ENCODE measurements at regions not wholly inside any gene's neighbourhood (a gene's known extent, or its start where the extent isn't known, plus 50 kb on each side); places are given as distances from the start of the nearest gene placed in this dataset.

- POLR2A ChIA-PET (ENCODE audit: partially characterized antibody), result no interaction called here
- no peak overlapping the region for H2BK5ac ChIP-seq (ENCODE audit: low read depth, low read length)
- no peak overlapping the region for H2BK20ac ChIP-seq (ENCODE audit: low read length)
- no peak overlapping the region for H3K27ac ChIP-seq (ENCODE audit: low read depth, low read length)
- no peaks in the 10 kb centered on the region for H3K23me2 ChIP-seq (ENCODE audit: low read depth, low read length)
- no peak overlapping the region for H3K4ac ChIP-seq (replicated peaks; ENCODE audit: insufficient read length, low read depth, low read length)
- no peaks in the 10 kb centered on the region for H3K79me2 ChIP-seq (ENCODE audit: control insufficient read depth in 1 of 2, insufficient read depth in 2 of 2, low read length in 2 of 2)
- H4K20me1 ChIP-seq (replicated peaks in 1 of 2; ENCODE audit: control insufficient read depth in 1 of 2, insufficient read depth in 2 of 2, low read length in 2 of 2), result no peaks in the 10 kb centered on the region
- H3K23ac ChIP-seq (ENCODE audit: insufficient read length), result no peak overlapping the region
- H2BK120ac ChIP-seq (replicated peaks; ENCODE audit: low read depth, low read length), result no peak overlapping the region
- no peak overlapping the region for H4K91ac ChIP-seq (replicated peaks; ENCODE audit: insufficient read length, low read length)
- H3K14ac ChIP-seq (ENCODE audit: insufficient read length), result no peak overlapping the region
- H3K18ac ChIP-seq (ENCODE audit: extremely low read depth, low read length), result no peak overlapping the region
- no peak overlapping the region for H3K56ac ChIP-seq (replicated peaks; ENCODE audit: insufficient read length, low read depth, low read length)
- 92% methylated on average over 9 of the region's 9 CpGs; no CpG with 5 or more reads in 1 of the 2 experiments for WGBS, 2 experiments (ENCODE audit: extremely low coverage in 1 of 2, insufficient coverage in 1 of 2, insufficient read length in 1 of 2, insufficient replicate concordance in 2 of 2, low coverage in 1 of 2, low lambda C conversion rate in 2 of 2, missing lambda C conversion rate in 1 of 2)
- no peak overlapping the region for H4K8ac ChIP-seq (ENCODE audit: extremely low read depth, insufficient read depth, low read length)
- peaks cover 0 to 3% of the 10 kb centered on the region in 2 experiments; a peak in 2 of 4 replicates for H3K9me3 ChIP-seq (ENCODE audit: insufficient read depth in 2 of 2, low read depth in 1 of 2, low read length in 1 of 2)
- H3K4me1 ChIP-seq (replicated peaks in 1 of 4; ENCODE audit: control insufficient read depth in 3 of 4, insufficient read depth in 4 of 4, low read length in 3 of 4), result peaks cover 0 to 1% (median 0%) of the 10 kb centered on the region in 4 experiments; a peak in 1 of 7 replicates
- no peaks in the 10 kb centered on the region for H3K36me3 ChIP-seq (ENCODE audit: control insufficient read depth in 2 of 4, insufficient read depth in 4 of 4, low read length in 3 of 4)
- no peaks in the 10 kb centered on the region for H3K79me1 ChIP-seq (ENCODE audit: low read depth, low read length)
- H2BK15ac ChIP-seq (ENCODE audit: low read length), result no peak overlapping the region
- no peak overlapping the region for H2BK12ac ChIP-seq (ENCODE audit: low read depth, low read length)
- no peaks in the 10 kb centered on the region for H3K27me3 ChIP-seq (replicated peaks in 1 of 4; ENCODE audit: control insufficient read depth in 3 of 4, extremely low read depth in 1 of 4, insufficient read depth in 3 of 4, low read length in 3 of 4)
- H2AK5ac ChIP-seq (ENCODE audit: low read depth, low read length), result no peak overlapping the region
- H4K5ac ChIP-seq (ENCODE audit: insufficient read length, low read depth, low read length), result no peak overlapping the region
- TF ChIP-seq KDM4A (IDR thresholded peaks at IDR 0.05; ENCODE audit: low read depth, low read length, severe bottlenecking) (no peak), SP4 (IDR thresholded peaks at IDR 0.05; ENCODE audit: low read length) (no peak), PHF8 (conservative IDR thresholded peaks at IDR 0.05; ENCODE audit: low read depth, low read length) (no peak), MAFK (IDR thresholded peaks at IDR 0.05; ENCODE audit: low read depth, low read length) (no peak), CTBP2 (IDR thresholded peaks at IDR 0.05; ENCODE audit: borderline replicate concordance, insufficient read depth, insufficient read length, low read length) (no peak), BACH1 (IDR thresholded peaks at IDR 0.05; ENCODE audit: low read length) (no peak)
- DNase-seq (ENCODE audit: low read depth in 1 of 2, low spot score in 2 of 2) (no peak), FAIRE-seq (no peak)
- no peak overlapping the region for H3K4me3 ChIP-seq (ENCODE audit: extremely low read depth in 1 of 4, insufficient read depth in 2 of 4, low read depth in 3 of 4, low read length in 4 of 4)
- CTCF ChIA-PET (ENCODE audit: partially characterized antibody), result interaction anchor here (0.6 to 3.0 kb wide), 7 partner anchors 10 to 131 kb away, joined by 3 to 20 read pairs (median 3); no protein-coding TSS in a partner anchor
- no peak overlapping the region for H2AFZ ChIP-seq (ENCODE audit: low read length)
- no peak overlapping the region for H3K9ac ChIP-seq (replicated peaks in 1 of 4; ENCODE audit: extremely low read depth in 1 of 4, low read depth in 3 of 4, low read length in 3 of 4)
- no peak overlapping the region for H3K4me2 ChIP-seq (ENCODE audit: insufficient read depth in 1 of 2, low read depth in 2 of 2, low read length in 2 of 2)
These were observed 56.6 kb upstream of the SLC1A4 start for GRCh38 chr2:64932371-64933216.

Data from H1 (cell line).